ENCODE measurements at regions not wholly inside any gene's neighbourhood (a gene's known extent, or its start where the extent isn't known, plus 50 kb on each side); places are given as distances from the start of the nearest gene placed in this dataset.

DNA sequence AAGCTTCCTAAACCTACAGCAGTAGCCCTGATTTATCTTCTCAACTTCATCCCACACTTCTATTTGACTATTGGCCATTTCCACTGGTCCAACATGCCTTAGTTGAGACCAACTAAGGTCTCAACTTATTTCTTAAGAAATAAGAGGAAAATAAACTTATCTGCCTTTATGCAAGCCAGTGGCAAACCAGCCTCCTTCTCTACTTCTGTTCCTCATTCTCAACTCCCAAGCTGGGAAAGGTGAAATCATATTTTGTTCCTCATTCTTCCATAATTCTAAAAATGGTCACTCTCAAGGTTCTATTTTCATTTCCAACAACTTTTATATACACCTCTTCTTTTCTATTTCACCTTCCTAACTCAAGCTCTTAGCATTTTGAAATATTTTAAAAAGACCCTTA lies 149.6 kb upstream of the C9orf72 start:
- H3K27ac ChIP-seq = no peak overlapping the region
- H3K36me3 ChIP-seq = no peaks in the 10 kb centered on the region
- TF ChIP-seq, protein P1, sequence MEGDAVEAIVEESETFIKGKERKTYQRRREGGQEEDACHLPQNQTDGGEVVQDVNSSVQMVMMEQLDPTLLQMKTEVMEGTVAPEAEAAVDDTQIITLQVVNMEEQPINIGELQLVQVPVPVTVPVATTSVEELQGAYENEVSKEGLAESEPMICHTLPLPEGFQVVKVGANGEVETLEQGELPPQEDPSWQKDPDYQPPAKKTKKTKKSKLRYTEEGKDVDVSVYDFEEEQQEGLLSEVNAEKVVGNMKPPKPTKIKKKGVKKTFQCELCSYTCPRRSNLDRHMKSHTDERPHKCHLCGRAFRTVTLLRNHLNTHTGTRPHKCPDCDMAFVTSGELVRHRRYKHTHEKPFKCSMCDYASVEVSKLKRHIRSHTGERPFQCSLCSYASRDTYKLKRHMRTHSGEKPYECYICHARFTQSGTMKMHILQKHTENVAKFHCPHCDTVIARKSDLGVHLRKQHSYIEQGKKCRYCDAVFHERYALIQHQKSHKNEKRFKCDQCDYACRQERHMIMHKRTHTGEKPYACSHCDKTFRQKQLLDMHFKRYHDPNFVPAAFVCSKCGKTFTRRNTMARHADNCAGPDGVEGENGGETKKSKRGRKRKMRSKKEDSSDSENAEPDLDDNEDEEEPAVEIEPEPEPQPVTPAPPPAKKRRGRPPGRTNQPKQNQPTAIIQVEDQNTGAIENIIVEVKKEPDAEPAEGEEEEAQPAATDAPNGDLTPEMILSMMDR (IDR thresholded peaks at IDR 0.05) = no peak
- no peak for TF ChIP-seq POLR2A (IDR thresholded peaks at IDR 0.05)
- TF ChIP-seq POLR2AphosphoS5 (IDR thresholded peaks at IDR 0.05) = no peak
- no peaks in the 10 kb centered on the region for H3K4me1 ChIP-seq (replicated peaks)
- no peaks in the 10 kb centered on the region for H3K27me3 ChIP-seq (replicated peaks; ENCODE audit: insufficient read depth)
- H3K9me3 ChIP-seq = no peaks in the 10 kb centered on the region
- DNase-seq (ENCODE audit: low spot score) = no peak
- no peak overlapping the region for H3K4me3 ChIP-seq
- intact Hi-C loops (cut with DNase I) = no loop called here

- TF ChIP-seq POLR2AphosphoS5 (IDR thresholded peaks at IDR 0.05) = no peak
- TF ChIP-seq, protein P1 (IDR thresholded peaks at IDR 0.05) = peak; percentile 19 to 67 (median 53)
- intact Hi-C loops (cut with DNase I) = loop anchor here (5.0 kb wide), 1 partner anchor 346 kb away; no protein-coding TSS in a partner anchor
- Histone ChIP-seq H3K4me3 (no peak overlapping the region), H3K27me3 (replicated peaks; ENCODE audit: insufficient read depth) (no peaks in the 10 kb centered on the region), H3K9me3 (no peaks in the 10 kb centered on the region), H3K4me1 (replicated peaks) (no peaks in the 10 kb centered on the region), H3K36me3 (no peaks in the 10 kb centered on the region), H3K27ac (no peak overlapping the region)
- 3% methylated on average over 4 of the region's 4 CpGs for WGBS
- DNase-seq (ENCODE audit: low spot score) = peak; percentile 42
These were observed 153.2 kb upstream of the C9orf72 start for GRCh38 chr9:27726244-27727081.

GRCh38 chr9:27732494-27732893 lies 159.2 kb upstream of the C9orf72 start:
- Histone ChIP-seq H3K4me3 (no peak overlapping the region), H3K9me3 (no peaks in the 10 kb centered on the region), H3K27me3 (replicated peaks; ENCODE audit: insufficient read depth) (no peaks in the 10 kb centered on the region), H3K36me3 (no peaks in the 10 kb centered on the region), H3K4me1 (replicated peaks) (no peaks in the 10 kb centered on the region), H3K27ac (no peak overlapping the region)
- intact Hi-C loops (cut with DNase I) = no loop called here
- 96% methylated on average over 1 of the region's 1 CpG for WGBS
- DNase-seq (ENCODE audit: low spot score) = no peak
- TF ChIP-seq POLR2AphosphoS5 (IDR thresholded peaks at IDR 0.05) (no peak), POLR2A (IDR thresholded peaks at IDR 0.05) (no peak)
- TF ChIP-seq, protein P1 (IDR thresholded peaks at IDR 0.05) = no peak

DNA sequence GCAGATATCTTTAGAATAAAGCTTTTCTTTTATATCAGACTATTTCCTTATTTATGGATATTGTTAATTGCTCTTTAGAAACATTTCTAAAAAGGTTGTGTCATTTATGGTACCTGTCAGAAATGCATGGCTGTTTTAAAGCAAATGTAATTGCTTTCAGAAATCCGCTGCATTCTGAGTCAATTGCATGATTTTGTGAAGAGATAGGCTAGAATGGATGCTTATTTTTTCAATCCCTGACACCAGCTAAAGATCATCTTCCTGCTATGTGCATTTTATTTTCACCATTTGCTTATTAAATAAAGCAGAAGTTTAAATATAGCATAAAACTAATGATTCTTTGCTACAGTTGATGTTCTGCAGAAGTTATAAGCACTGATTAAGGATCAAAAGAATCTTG lies 170.2 kb upstream of the C9orf72 start:
- no peak for DNase-seq (ENCODE audit: low spot score)
- intact Hi-C loops (cut with DNase I) = no loop called here
- Histone ChIP-seq H3K4me1 (replicated peaks) (no peaks in the 10 kb centered on the region), H3K27me3 (replicated peaks; ENCODE audit: insufficient read depth) (no peaks in the 10 kb centered on the region), H3K4me3 (no peak overlapping the region), H3K27ac (no peak overlapping the region), H3K36me3 (no peaks in the 10 kb centered on the region), H3K9me3 (no peaks in the 10 kb centered on the region)
- no peak for TF ChIP-seq POLR2A (IDR thresholded peaks at IDR 0.05)
- TF ChIP-seq POLR2AphosphoS5 (IDR thresholded peaks at IDR 0.05) = no peak
- TF ChIP-seq, protein P1 (IDR thresholded peaks at IDR 0.05) = no peak
- WGBS = 72% methylated on average over 1 of the region's 1 CpG

- WGBS = 39% methylated on average over 1 of the region's 1 CpG
These were observed 174.2 kb upstream of the C9orf72 start for GRCh38 chr9:27747450-27747849.

More at GRCh38 chr9:27747450-27747849, 174.2 kb upstream of the C9orf72 start:
- H3K36me3 ChIP-seq = no peaks in the 10 kb centered on the region
- no peaks in the 10 kb centered on the region for H3K27me3 ChIP-seq (replicated peaks; ENCODE audit: insufficient read depth)
- TF ChIP-seq POLR2AphosphoS5 (IDR thresholded peaks at IDR 0.05) (no peak), POLR2A (IDR thresholded peaks at IDR 0.05) (no peak)
- TF ChIP-seq, protein P1 (IDR thresholded peaks at IDR 0.05) = no peak
- no peak overlapping the region for H3K27ac ChIP-seq
- no peaks in the 10 kb centered on the region for H3K9me3 ChIP-seq
- no peak for DNase-seq (ENCODE audit: low spot score)
- H3K4me3 ChIP-seq = no peak overlapping the region
- intact Hi-C loops (cut with DNase I) = no loop called here
- H3K4me1 ChIP-seq (replicated peaks) = no peaks in the 10 kb centered on the region

Measured in prostate gland (tissue), 2 donors.